Calu3 (cell line): ENCODE measurements at regions not wholly inside any gene's neighbourhood (a gene's known extent, or its start where the extent isn't known, plus 50 kb on each side); places are given as distances from the start of the nearest gene placed in this dataset.
A peak's percentile ranks its signal among the peaks of the same experiment; 100 is the strongest.

Experiments used
- BruUV-seq: library from RNA; stranded (reverse); fragments of 400-500 nt; replicated peaks from 2 replicates; lab custom pipeline; 2021; lab: Mats Ljungman, UMichigan
- CTCF ChIA-PET: fragments of 300-600 bp; sonication (Branson Sonifier 250); formaldehyde crosslinking; loops from one replicate; lab custom pipeline; 2022; ENCODE audit warnings: antibody characterized with exemption; lab: Charles Lee
- DNase-seq: peaks from one replicate; pipeline ENCODE4 v3.0.0; 2022
- H3K27ac Mint-ChIP-seq: one replicate; pipeline ENCODE4 v1.8.0; 2022; ENCODE audit warnings: mixed read lengths; ENCODE audit not compliant: unreplicated experiment
- H3K27me3 Mint-ChIP-seq: one replicate; pipeline ENCODE4 v1.8.0; 2022; ENCODE audit warnings: mixed read lengths; ENCODE audit not compliant: unreplicated experiment
- H3K36me3 Mint-ChIP-seq: one replicate; pipeline ENCODE4 v1.8.0; 2022; ENCODE audit warnings: mild to moderate bottlenecking, moderate library complexity, mixed read lengths; ENCODE audit not compliant: insufficient read depth, unreplicated experiment
- H3K4me1 Mint-ChIP-seq: one replicate; pipeline ENCODE4 v1.8.0; 2022; ENCODE audit warnings: mild to moderate bottlenecking, low read depth, mixed read lengths; ENCODE audit not compliant: unreplicated experiment
- H3K4me3 Mint-ChIP-seq: one replicate; pipeline ENCODE4 v1.8.0; 2022; ENCODE audit warnings: mild to moderate bottlenecking, low read depth, moderate library complexity, mixed read lengths; ENCODE audit not compliant: unreplicated experiment
- H3K9me3 Mint-ChIP-seq: one replicate; pipeline ENCODE4 v1.8.0; 2022; ENCODE audit warnings: low read depth, mixed read lengths; ENCODE audit not compliant: unreplicated experiment
- CTCF ChIP-seq: fragments of 200-600 bp; IDR thresholded peaks from one replicate; pipeline ENCODE4 v1.8.0; 2022; ENCODE audit warnings: antibody characterized with exemption; ENCODE audit not compliant: unreplicated experiment
- intact Hi-C: fragments of 100-400 bp; cut with micrococcal nuclease; formaldehyde crosslinking; loops from one replicate; pipeline ENCODE4 v1.10.0; 2022; ENCODE audit not compliant: unreplicated experiment

GRCh38 chr1:221620437-221621384 is 121.2 kb downstream of the DUSP10 start:
- no peak for TF ChIP-seq CTCF
- Mint-ChIP-seq H3K27me3 (no peaks in the 10 kb centered on the region), H3K27ac (no peak overlapping the region), H3K4me3 (no peak overlapping the region), H3K9me3 (no peaks in the 10 kb centered on the region), H3K4me1 (no peaks in the 10 kb centered on the region), H3K36me3 (no peaks in the 10 kb centered on the region)
- intact Hi-C loops: no loop called here
- no TSS peak for BruUV-seq
- DNase-seq: peak; percentile 11
- CTCF ChIA-PET: no interaction called here

GRCh38 chr1:221621683-221622082 is 120.2 kb downstream of the DUSP10 start:
- no peak overlapping the region for H3K27ac Mint-ChIP-seq
- H3K4me1 Mint-ChIP-seq: no peaks in the 10 kb centered on the region
- CTCF ChIA-PET: interaction anchor here (0.6 to 0.7 kb wide), 2 partner anchors 120 to 981 kb away, joined by 3 read pairs; partner anchors contain the start of gene DUSP10
- intact Hi-C loops: no loop called here
- H3K4me3 Mint-ChIP-seq: no peak overlapping the region
- no TSS peak for BruUV-seq
- H3K36me3 Mint-ChIP-seq: no peaks in the 10 kb centered on the region
- H3K27me3 Mint-ChIP-seq: no peaks in the 10 kb centered on the region
- no peak for TF ChIP-seq CTCF
- no peak for DNase-seq
- H3K9me3 Mint-ChIP-seq: no peaks in the 10 kb centered on the region

- no TSS peak for BruUV-seq
- Mint-ChIP-seq H3K4me3 (no peak overlapping the region), H3K36me3 (no peaks in the 10 kb centered on the region), H3K4me1 (no peaks in the 10 kb centered on the region), H3K9me3 (no peaks in the 10 kb centered on the region), H3K27ac (no peak overlapping the region), H3K27me3 (no peaks in the 10 kb centered on the region)
- intact Hi-C loops: no loop called here
- no peak for TF ChIP-seq CTCF
- CTCF ChIA-PET: interaction anchor here (0.6 kb wide), 1 partner anchor 980 kb away, joined by 3 read pairs; no protein-coding TSS in a partner anchor
- no peak for DNase-seq
Measured at GRCh38 chr1:221622389-221622788, 119.5 kb downstream of the DUSP10 start.

GRCh38 chr1:221625026-221625425 is 116.9 kb downstream of the DUSP10 start:
- no peak for TF ChIP-seq CTCF
- no peaks in the 10 kb centered on the region for H3K36me3 Mint-ChIP-seq
- BruUV-seq: no TSS peak
- H3K4me3 Mint-ChIP-seq: no peak overlapping the region
- no peaks in the 10 kb centered on the region for H3K27me3 Mint-ChIP-seq
- no peak overlapping the region for H3K27ac Mint-ChIP-seq
- H3K4me1 Mint-ChIP-seq: no peaks in the 10 kb centered on the region
- DNase-seq: no peak
- CTCF ChIA-PET: no interaction called here
- intact Hi-C loops: no loop called here
- H3K9me3 Mint-ChIP-seq: no peaks in the 10 kb centered on the region
